ENCODE measurements at regions not wholly inside any gene's neighbourhood (a gene's known extent, or its start where the extent isn't known, plus 50 kb on each side); places are given as distances from the start of the nearest gene placed in this dataset.

DNA sequence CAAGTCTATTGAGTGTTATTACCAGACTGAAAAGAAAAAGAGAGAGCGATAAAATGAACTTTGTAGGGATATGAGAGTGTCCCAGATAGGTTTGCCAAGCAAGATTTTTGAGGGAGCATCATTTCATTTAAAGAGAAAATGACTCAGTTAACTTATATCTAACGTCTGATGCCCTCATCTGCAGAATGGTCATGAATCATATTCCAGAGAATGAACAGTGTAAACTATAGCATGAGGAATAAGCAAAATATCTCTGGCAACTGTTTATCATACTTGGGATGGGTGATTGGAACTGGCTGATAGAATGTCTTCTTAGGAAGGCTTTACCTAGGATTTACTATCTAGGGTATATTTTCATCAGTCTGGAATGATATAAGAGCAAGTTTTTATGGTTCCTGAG is 289.4 kb downstream of the CMPK2 start:
- no peak for DNase-seq

GRCh38 chr2:6577960-6578359 is 287.7 kb downstream of the CMPK2 start:
- no peak for DNase-seq

- DNase-seq: no peak
Measured at GRCh38 chr2:6578416-6578815, 287.3 kb downstream of the CMPK2 start.

DNA sequence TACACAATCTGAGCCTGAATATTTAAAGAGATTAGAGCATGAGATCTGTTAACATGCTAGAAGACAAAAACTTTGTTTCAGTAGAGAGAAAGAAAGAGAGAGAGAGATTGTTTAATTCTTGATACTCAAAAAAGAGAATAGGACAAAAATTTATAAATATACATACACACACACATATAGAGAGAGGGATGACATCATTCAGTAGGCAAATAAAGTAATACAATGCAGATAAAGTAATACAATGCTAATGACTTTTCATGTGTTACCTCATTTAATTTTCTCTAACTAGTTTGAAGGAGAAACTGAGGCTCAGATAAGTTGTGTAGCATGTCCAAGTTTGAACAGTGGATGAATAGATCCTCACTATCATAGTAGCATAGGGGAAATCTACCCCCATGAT is 286.4 kb downstream of the CMPK2 start:
- DNase-seq: no peak

GRCh38 chr2:6580982-6581381 is 284.7 kb downstream of the CMPK2 start:
- DNase-seq: no peak

DNA sequence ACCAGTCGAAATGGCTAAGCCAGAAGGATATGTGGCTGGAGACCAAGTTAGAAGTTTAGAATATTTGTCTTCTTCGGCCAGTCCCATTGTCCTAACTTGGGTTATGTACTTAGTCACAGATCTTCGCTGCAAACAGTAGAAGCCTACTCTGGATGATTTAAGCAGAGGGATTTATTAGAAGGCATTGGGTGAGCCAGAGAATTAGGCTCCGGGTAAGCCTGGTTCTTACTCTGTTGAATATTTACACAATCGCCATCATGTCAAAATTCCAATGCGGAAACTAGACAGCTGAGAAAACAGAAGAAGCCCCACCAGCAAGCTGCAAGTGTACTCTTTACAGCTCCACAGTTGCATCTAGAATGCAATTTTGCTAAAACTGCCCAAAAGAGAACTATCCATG is 276.6 kb downstream of the CMPK2 start:
- DNase-seq: no peak

GRCh38 chr2:6590442-6590841 is 275.3 kb downstream of the CMPK2 start:
- no peak for DNase-seq

GRCh38 chr2:6602471-6602870 is 263.2 kb downstream of the CMPK2 start:
- DNase-seq: no peak

DNA sequence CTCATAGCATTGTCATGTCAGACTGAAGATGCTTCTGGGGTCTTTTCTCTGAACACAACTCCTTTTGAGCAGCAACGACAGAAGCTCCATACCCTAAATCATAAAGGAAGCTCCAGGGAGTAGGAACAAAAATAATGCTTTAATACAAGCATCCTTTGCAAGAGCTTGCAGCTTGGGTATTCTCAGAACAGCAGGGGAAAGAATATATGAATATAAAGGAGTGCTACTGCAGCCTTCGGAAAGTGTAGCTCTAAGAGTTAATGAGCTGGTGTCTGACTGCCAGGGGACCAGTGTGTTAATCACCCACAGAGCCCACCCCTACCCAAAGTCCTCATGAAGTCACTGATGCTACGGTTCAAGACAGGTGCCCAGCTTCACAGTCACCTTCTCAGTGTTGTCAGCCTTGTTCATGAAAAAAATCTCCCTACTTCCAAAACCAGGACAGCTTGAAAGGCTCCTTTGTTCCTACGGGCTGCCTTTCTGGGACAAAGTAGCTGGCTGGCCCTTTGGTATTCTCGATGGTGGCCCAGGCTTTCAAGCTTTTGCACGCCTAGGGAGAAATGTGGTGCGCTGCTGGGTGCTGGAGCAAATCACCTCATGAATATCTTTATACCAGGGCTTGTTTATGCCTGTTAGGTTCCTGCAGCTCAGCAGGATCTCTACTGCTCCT is 259.7 kb downstream of the CMPK2 start:
- DNase-seq: no peak

DNA sequence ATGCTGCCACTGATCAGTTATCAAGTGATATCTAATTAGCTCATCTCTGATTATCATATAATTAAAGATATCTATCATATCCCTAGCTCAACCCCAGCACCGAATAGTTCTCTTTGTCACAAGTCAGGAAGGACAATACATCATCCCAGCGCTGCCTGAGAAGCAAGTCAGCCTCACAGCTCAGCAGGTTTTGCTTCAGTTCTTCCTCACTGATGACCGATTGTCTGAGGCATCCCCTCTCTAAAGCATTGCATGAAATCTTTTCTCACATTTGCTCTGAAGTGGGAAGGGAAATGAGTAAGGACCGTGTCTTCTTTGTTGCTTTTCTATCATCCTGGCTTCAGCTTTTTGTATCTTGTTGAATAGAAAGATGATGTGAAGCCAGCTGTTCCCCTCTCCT is 247.9 kb downstream of the CMPK2 start:
- DNase-seq: no peak

DNA sequence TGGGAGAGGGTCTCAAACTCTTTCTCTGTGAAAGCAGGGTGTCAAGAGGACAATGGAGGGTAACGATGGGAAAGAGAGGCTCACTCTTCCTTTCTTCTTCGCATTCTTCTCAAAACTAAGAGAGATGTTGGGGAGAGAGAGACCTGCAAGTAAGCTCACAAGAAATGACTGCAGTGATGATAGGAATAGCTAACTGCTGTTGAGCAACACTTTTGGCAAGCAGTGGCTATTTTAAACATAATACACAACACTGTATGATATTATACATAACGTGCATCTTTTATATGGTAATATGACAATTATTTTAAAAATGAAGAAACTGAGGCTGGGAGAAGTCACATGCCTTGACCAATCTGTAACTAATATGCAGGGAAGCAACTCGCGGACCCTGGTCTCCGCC is 247.5 kb downstream of the CMPK2 start:
- no peak for DNase-seq

DNA sequence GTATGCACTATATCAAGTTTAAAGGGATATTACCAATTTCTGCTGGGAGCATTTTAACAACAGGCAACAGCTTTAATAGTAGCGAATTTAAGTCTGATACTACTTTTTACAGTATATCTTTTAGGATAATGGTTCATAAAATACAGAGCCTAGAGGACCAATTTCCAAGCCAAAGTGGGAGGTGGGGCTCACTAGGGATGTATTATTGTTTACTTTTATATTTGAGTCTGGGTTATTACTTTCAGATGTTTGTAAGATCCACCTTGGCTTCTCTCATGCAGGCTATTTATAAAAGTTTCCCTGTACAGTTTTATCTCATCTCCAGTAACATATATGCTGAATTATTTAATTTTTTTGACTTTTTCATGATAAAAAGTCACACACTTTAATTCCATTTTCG is 242.0 kb downstream of the CMPK2 start:
- no peak for DNase-seq

GRCh38 chr2:6626401-6627012 is 239.2 kb downstream of the CMPK2 start:
- no peak for DNase-seq

GRCh38 chr2:6627316-6627715 is 238.4 kb downstream of the CMPK2 start:
- no peak for DNase-seq

DNA sequence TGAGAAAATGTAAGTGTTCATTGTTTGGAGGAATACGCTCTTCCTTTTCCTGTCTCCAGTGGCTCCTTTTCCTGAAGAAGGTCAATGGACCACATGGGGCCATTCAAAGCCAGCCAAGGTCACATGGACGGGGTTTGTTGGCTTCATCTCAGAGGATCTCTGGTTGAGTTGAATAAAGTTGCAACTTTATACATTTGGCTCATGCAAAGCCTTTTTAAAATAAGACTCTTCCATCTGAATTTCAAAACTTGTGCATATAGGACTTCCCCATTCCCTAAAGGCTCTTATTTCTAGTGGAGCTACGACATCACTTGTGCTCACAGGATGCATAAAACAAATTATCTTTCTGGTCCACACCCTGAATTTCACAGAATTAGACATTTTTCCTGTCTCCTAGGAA is 235.5 kb downstream of the CMPK2 start:
- DNase-seq: no peak

DNA sequence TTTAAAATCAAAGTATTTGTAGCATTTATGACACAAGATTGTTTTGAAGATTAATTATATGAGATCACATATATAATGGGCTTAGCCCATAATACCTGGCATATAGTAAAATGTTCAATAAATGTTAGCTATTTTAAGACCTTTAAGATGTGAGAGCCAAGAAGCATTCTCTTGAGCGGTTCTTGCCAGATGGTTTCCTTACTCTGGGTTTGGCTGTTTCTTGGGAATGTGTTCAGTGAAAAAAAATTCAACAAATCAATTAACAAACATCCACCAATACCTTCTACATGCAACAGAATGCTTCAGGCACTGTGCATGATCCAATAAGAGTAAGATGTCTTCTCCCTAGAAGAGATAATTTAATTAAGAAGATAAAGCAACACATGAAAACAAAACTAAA is 230.4 kb downstream of the CMPK2 start:
- no peak for DNase-seq

DNA sequence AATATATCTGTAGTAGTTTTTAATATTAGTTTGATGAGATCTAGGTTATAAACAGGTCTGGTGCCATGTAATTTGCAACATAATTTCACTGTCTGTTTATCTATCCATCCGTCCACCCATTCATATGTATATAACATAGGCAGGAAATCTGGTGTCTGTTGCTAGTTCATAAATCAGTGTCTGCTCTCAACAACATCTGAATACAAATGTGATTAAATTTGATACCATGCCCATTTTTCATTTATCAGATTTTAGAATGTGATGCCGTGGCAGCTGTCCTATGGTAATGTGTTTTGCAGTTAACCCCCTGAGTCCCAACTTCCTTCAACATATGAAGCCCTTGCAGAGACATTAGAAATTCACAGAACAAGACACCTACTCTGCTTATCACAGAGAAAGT is 228.4 kb downstream of the CMPK2 start:
- no peak for DNase-seq

- DNase-seq: no peak
Measured at GRCh38 chr2:6639929-6640620, 225.6 kb downstream of the CMPK2 start.

DNA sequence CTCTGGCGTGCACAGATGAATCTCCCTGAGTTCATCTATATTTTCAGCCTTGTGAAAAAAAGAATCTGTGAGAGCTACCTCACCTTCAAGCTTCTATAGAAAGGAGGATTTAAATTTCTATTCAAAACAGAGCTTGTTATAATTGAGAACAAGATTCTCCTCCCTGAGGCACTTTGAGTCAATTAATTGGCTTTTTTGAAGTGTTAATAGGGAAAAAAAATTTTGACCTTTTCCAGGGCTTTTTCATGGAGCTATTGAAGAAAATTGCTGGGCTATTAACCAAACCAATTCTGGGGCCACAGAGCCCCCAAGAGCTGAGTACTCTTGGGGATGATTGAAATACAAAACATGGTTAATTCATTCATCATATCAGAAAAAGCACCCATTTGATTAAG is 225.1 kb downstream of the CMPK2 start:
- no peak for DNase-seq

- no peak for DNase-seq
Measured at GRCh38 chr2:6641956-6642355, 223.8 kb downstream of the CMPK2 start.

- no peak for DNase-seq
Measured at GRCh38 chr2:6644261-6644660, 221.4 kb downstream of the CMPK2 start.

DNA sequence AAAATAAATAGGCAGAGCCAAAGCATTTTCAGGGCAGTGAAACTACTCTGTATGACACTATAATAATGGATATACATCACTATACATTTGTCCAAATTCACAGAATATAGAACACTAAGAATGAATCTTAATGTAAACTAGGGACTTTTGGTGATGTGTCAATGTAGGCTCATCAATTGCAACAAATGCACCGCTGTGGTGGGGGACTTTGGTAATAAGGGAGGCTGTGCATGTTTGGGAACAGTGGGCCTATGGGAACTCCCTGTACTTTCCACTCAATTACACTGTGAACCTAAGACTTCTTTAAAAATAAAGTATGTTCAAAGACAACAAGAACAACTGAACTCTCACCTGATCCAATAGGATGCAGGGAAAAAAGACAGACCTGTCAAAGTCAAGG is 220.7 kb downstream of the CMPK2 start:
- no peak for DNase-seq

GRCh38 chr2:6645672-6646071 is 220.0 kb downstream of the CMPK2 start:
- no peak for DNase-seq

- DNase-seq: no peak
Measured at GRCh38 chr2:6647046-6647445, 218.7 kb downstream of the CMPK2 start.

All from activated naive CD4-positive, alpha-beta T cell treated with Interleukin-2 at 50 U/mL for 16 hours (primary cell).